Transverse colon (tissue), 4 donors: ENCODE measurements at regions not wholly inside any gene's neighbourhood (a gene's known extent, or its start where the extent isn't known, plus 50 kb on each side); places are given as distances from the start of the nearest gene placed in this dataset.

Source experiments
- DNase-seq: peaks from one replicate; pipeline ENCODE4 v3.0.0-alpha.2; 2019
- H3K27ac ChIP-seq, 4 donors: fragments of 200-600 bp; sonication (generic); 2 replicates each; pipeline ENCODE4 v1.5.1; 2016 to 2018; ENCODE audit warnings: inconsistent platforms in 4 of 4
- H3K27me3 ChIP-seq: fragments of 200-600 bp; sonication (generic); 2 replicates; pipeline ENCODE4 v1.5.1; 2017; ENCODE audit warnings: inconsistent platforms
- H3K36me3 ChIP-seq, 4 donors: fragments of 200-600 bp; sonication (generic); 2 replicates each; pipeline ENCODE4 v1.5.1; 2017 to 2019; ENCODE audit warnings: inconsistent platforms in 4 of 4
- H3K4me1 ChIP-seq, 4 donors: fragments of 200-600 bp; sonication (generic); 2 replicates each; pipeline ENCODE4 v1.5.1; 2017 to 2020; ENCODE audit warnings: inconsistent platforms in 4 of 4
- H3K4me3 ChIP-seq, 4 donors: fragments of 200-600 bp; sonication (generic); 1 replicate in 1 of 4; 2 replicates in 3 of 4; pipeline versions ENCODE4 v1.5.1 to v1.6.1; 2017 to 2019; ENCODE audit warnings: inconsistent platforms in 4 of 4
- H3K9me3 ChIP-seq, 2 donors: fragments of 200-600 bp; sonication (generic); 2 replicates each; pipeline ENCODE4 v1.5.1; 2017 to 2019; ENCODE audit warnings: inconsistent platforms in 2 of 2
- EP300 ChIP-seq: sonication (generic); formaldehyde crosslinking; IDR thresholded peaks from one replicate; pipeline ENCODE4 v1.6.1; 2017; ENCODE audit warnings: antibody characterized with exemption, low read depth
- POLR2A ChIP-seq: fragments of 450-650 bp; IDR thresholded peaks from one replicate; pipeline ENCODE4 v1.6.1; 2016; ENCODE audit warnings: antibody characterized with exemption, mild to moderate bottlenecking, moderate library complexity
- POLR2AphosphoS5 ChIP-seq, 3 donors: sonication (generic); formaldehyde crosslinking; IDR thresholded peaks; one replicate each; pipeline ENCODE4 v1.6.1; 2016; ENCODE audit warnings: antibody characterized with exemption in 3 of 3
- WGBS, 2 donors: methylation state at CpG; one replicate each; pipeline ENCODE4 v1.1.5; 2018; ENCODE audit warnings: low coverage in 1 of 2; 5-methylcytosine and 5-hydroxymethylcytosine counted together
- in situ Hi-C, 4 donors: fragments of 200-750 bp; cut with MboI; loops; one replicate each; pipeline versions ENCODE4 v1.15.0 to v1.15.1; 2017; ENCODE audit warnings: low sequenced_read_pairs in 3 of 4, low pct_ligation_motif_present in 1 of 4, low pct_unique_long_range_greater_than_20kb in 1 of 4
- intact Hi-C: fragments of 100-400 bp; cut with DNase I; formaldehyde crosslinking; loops from one replicate; pipeline ENCODE4 v1.15.1; 2023; ENCODE audit warnings: low total_unique reads
- TF ChIP-seq, protein P1 (sequence below), 5 experiments: fragments of 200-600 bp in 3 of 5; fragments of 450-650 bp in 2 of 5; sonication (generic) in 3 of 5; IDR thresholded peaks; 1 replicate in 2 of 5; 2 replicates in 3 of 5; pipeline ENCODE4 v1.5.1; 2016 to 2017; ENCODE audit warnings: antibody characterized with exemption in 5 of 5, inconsistent platforms in 3 of 5, mild to moderate bottlenecking in 2 of 5, moderate library complexity in 1 of 5

DNA sequence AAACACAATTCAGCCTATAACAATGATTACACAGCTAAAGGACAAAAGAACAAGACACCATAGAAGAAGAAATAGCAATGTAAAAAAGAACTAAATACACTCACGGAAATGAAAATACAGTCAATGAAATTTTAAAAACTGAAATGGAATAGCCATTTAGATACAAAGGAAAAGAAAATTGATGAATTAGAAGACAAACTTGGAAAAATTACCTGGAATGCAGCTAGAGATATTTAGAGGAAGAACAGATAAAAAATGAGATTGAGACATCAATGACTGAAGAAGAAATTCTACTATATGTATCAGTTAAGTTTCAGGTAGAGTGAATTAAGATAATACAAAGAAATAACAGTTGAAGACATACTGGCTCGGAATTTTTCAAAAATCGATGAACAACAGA lies 430.4 kb upstream of the NR5A2 start:
- in situ Hi-C loops: no loop called here
- Histone ChIP-seq H3K4me3 (no peak overlapping the region), H3K27ac (no peak overlapping the region), H3K27me3 (no peaks in the 10 kb centered on the region), H3K4me1 (no peaks in the 10 kb centered on the region), H3K9me3 (no peaks in the 10 kb centered on the region), H3K36me3 (no peaks in the 10 kb centered on the region)
- WGBS, 2 donors: 76 to 91% methylated on average over 3 of the region's 3 CpGs
- no peak for DNase-seq
- intact Hi-C loops: no loop called here
- no peak for TF ChIP-seq POLR2AphosphoS5 (IDR thresholded peaks at IDR 0.05)
- no peak for TF ChIP-seq POLR2A
- TF ChIP-seq, protein P1, sequence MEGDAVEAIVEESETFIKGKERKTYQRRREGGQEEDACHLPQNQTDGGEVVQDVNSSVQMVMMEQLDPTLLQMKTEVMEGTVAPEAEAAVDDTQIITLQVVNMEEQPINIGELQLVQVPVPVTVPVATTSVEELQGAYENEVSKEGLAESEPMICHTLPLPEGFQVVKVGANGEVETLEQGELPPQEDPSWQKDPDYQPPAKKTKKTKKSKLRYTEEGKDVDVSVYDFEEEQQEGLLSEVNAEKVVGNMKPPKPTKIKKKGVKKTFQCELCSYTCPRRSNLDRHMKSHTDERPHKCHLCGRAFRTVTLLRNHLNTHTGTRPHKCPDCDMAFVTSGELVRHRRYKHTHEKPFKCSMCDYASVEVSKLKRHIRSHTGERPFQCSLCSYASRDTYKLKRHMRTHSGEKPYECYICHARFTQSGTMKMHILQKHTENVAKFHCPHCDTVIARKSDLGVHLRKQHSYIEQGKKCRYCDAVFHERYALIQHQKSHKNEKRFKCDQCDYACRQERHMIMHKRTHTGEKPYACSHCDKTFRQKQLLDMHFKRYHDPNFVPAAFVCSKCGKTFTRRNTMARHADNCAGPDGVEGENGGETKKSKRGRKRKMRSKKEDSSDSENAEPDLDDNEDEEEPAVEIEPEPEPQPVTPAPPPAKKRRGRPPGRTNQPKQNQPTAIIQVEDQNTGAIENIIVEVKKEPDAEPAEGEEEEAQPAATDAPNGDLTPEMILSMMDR (IDR thresholded peaks at IDR 0.05): no peak
- TF ChIP-seq EP300: no peak

DNA sequence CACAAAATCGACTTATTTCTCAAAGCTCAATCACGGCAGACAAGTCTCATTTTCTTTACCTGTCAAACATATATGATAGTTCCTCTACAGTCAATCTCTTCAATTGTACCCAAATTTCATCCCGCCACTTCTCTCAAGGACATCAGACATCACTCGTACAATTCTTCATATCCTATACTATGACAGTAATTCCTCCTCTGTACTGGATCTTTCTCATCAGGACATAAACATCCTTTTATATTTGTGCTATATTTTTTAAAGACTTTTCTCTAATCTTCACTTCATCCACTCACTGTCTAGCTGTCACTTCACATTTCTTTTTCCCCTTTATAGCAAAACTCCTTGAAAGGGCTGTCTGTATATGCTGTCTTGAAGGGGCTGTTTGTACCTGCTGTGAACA lies 419.1 kb upstream of the NR5A2 start:
- H3K27me3 ChIP-seq: no peaks in the 10 kb centered on the region
- 81 to 96% methylated on average over 4 of the region's 4 CpGs for WGBS, 2 donors
- intact Hi-C loops (no loop called here), in situ Hi-C loops (no loop called here)
- H3K27ac ChIP-seq: no peak overlapping the region
- TF ChIP-seq EP300 (no peak), POLR2A (no peak), POLR2AphosphoS5 (IDR thresholded peaks at IDR 0.05) (no peak)
- TF ChIP-seq, protein P1 (IDR thresholded peaks at IDR 0.05): no peak
- no peaks in the 10 kb centered on the region for H3K4me1 ChIP-seq
- H3K36me3 ChIP-seq: no peaks in the 10 kb centered on the region
- no peaks in the 10 kb centered on the region for H3K9me3 ChIP-seq
- H3K4me3 ChIP-seq: no peak overlapping the region
- DNase-seq: no peak

DNA sequence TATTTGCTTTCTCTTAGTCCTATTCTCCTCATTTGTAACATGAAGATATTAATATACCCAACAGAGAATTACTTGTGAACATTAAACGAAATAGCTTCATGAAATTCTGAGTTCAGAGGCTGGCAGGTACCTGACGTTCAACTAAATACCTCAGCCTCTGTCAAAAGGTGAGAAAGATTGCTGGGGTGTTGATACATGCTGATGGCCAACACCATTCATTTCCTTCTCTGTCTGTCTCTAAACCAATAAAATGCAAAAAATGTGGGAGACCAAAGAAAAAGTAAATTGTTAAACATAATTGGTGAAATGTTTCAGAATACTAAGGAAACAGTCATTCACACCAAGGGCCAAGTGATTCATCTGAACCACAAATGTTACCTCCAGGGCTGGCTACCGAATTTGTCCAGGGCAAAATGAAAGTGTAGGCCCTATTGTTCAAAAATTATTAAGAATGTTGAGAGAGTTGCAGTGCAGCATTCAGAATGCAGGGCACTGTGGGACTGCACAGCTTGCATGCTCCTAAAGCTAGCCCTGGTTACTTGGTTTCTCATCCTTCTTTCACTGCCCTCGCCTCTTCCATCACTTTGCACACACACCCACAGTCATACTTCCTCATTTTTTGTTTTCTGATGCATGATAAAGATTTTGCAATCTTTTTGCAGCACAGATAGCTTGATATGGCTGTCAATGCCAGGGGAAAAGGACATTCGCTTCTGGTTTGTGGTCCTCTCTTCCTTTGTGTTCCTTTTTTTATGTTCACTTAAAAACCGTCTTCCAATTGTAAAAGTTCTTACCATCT lies 414.3 kb upstream of the NR5A2 start:
- DNase-seq: no peak
- Histone ChIP-seq H3K36me3 (no peaks in the 10 kb centered on the region), H3K9me3 (no peaks in the 10 kb centered on the region), H3K27me3 (no peaks in the 10 kb centered on the region), H3K4me1 (no peaks in the 10 kb centered on the region), H3K4me3 (no peak overlapping the region), H3K27ac (no peak overlapping the region)
- WGBS, 2 donors: 47 to 58% methylated on average over 6 of the region's 6 CpGs
- intact Hi-C loops (no loop called here), in situ Hi-C loops (no loop called here)
- TF ChIP-seq EP300 (no peak), POLR2A (no peak), POLR2AphosphoS5 (IDR thresholded peaks at IDR 0.05) (no peak)
- TF ChIP-seq, protein P1 (IDR thresholded peaks at IDR 0.05): no peak

DNA sequence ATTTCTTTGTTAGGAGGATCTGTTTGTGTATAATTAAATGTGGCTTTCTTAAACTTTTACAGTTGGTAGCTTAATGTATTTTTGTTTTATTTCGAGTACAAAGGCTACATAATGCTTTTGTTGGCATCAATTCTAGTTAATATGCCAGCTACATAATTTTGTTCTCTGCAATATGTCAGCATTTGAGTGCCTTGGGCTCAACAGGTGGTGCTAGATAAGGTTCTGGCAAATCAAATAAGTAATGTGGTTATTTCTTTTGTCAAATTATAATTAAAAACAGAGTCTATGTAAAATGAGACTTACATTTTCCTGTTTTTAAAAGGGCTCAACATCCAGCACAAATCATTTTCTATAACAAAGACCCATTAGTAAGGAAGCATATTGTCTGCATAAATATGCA lies 410.6 kb upstream of the NR5A2 start:
- in situ Hi-C loops: no loop called here
- no peaks in the 10 kb centered on the region for H3K4me1 ChIP-seq
- intact Hi-C loops: no loop called here
- H3K36me3 ChIP-seq: no peaks in the 10 kb centered on the region
- H3K9me3 ChIP-seq: no peaks in the 10 kb centered on the region
- no peak for DNase-seq
- TF ChIP-seq POLR2AphosphoS5 (IDR thresholded peaks at IDR 0.05) (no peak), POLR2A (no peak)
- TF ChIP-seq, protein P1 (IDR thresholded peaks at IDR 0.05): no peak
- H3K4me3 ChIP-seq: no peak overlapping the region
- 13 to 23% methylated on average over 1 of the region's 1 CpG for WGBS, 2 donors
- H3K27me3 ChIP-seq: no peaks in the 10 kb centered on the region
- no peak overlapping the region for H3K27ac ChIP-seq
